Glomerular endothelial cell (primary cell): ENCODE measurements at regions not wholly inside any gene's neighbourhood (a gene's known extent, or its start where the extent isn't known, plus 50 kb on each side); places are given as distances from the start of the nearest gene placed in this dataset.
A peak's percentile ranks its signal among the peaks of the same experiment; 100 is the strongest.

Source experiments
- DNase-seq: peaks from one replicate; pipeline ENCODE4 v3.0.0-alpha.2; 2011; ENCODE audit warnings: low read depth, low spot score; ENCODE audit errors: extremely low read depth

GRCh38 chr4:100742045-100742444 lies 224.2 kb upstream of the EMCN start:
- peak; percentile 48 for DNase-seq

GRCh38 chr4:100739426-100739825 lies 221.6 kb upstream of the EMCN start:
- no peak for DNase-seq

DNA sequence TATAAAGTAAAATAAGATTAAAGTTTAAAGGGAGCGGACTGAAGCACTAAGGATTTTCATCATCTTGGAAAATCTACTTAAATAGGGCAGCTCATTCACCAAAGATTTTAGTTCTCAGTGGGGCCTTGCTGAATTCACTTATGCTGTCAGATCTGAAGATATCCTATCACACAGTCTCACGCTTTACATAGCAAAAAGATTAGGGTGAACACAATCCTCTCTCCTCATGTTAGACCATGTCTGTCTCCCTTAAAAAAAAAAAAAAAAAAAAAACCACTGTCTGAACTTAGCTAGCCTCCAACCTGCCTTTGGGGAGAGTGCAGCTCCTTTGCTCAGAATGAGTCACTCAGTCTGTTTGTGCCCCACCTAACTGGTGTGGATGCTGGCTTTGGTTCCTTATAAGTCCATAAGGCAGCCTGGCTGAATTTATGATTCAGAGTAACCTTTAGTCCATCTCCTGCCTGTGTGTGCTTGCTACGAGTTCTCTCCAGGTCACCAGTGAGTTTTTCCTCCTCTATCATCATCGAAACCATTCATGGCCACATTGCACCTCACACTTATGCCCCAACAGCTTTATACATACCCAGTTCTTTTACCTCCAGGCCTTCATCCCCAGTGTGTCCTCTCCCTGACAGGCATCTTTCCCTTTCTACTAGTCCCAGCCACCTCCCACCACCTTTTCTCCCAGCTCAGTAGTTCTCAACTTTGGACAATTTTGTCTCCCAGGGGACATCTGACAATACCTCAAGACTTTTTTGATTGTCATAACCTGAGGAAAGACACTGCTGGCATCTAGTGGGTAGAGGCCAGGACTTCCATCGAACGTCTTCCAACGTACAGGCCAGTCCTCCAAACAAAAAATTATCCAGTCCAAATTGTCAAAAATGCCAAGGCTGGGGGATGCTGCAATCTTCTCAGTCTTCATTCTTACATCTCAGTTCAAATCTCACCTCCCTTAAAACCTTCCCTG lies 220.7 kb upstream of the EMCN start:
- peak; percentile 66 for DNase-seq

DNA sequence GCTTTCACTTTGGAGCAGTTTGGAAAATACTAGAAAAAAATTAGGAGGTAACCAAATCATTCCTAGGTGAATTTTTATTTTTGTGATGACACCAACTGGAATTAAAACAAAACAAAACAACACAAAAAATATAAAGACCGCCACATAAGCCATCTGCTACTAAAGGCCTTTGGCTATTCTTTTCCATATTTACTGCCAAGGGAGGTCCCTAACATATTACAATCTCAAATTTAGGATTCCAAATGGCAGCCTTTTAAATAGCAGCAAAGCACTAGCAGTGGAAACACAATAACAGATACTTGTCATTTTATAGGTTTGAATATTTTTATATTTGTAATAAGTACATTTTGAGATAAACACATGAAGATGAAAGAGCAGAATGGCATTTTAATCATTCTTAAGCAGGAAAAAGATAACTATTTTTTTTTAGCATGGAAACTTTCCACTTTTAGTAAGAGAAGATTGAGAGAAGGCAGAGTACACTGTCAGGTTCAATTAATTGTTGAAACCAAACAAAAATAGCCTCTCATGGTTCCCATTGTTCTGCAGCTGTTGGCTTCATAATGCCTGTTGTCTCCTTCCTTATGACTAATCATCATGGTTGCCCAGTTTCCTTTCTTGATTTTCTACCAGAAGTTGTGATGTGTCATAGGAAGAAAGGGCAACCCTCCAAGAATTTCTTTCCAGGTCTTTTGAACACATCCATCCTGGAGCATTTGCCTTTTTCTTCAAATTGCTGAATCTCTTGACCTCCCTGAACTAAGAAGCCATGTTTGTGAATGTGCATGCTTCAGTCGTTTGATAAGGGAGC lies 219.0 kb upstream of the EMCN start:
- DNase-seq: peak; percentile 99

DNA sequence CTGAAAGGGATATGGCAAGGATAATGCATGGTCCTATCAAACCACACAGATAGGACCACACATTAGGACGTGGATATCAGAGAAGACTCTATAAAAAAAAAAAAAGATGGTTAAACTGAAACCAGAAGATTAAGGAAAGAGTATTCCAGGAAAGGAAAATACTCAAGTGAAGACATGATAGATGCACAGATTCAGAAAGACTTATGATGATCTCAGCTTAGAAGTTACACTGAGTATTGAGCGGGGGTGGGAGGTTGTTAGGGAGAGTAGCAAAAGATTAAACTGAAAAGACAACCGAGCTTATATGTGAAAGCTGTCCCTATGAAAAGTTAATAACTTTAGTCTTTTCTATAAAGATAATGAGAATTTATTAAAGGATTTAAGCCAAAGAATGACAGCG lies 211.0 kb upstream of the EMCN start:
- no peak for DNase-seq

- DNase-seq: no peak
Measured at GRCh38 chr4:100722866-100723459, 205.1 kb upstream of the EMCN start.

DNA sequence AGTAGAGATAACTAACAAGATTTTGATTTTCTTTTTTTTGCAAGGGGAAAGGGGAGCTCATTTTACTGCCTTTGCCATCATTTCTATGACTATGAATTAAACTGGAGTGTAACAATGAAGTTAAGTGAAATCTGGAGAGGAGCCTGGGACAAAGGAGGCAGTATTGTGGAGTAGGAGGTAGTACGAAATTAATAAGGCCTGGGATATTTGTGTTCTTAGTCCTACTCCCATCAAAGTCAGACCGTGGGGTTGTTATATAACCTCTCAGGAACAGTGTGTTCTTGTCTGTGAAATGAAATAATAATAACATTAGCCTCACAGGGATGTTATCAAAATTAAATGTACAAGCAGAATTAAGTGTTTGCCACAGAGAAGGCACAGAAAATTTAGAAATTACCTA lies 204.3 kb upstream of the EMCN start:
- DNase-seq: no peak

- no peak for DNase-seq
Measured at GRCh38 chr4:100721490-100721889, 203.7 kb upstream of the EMCN start.

DNA sequence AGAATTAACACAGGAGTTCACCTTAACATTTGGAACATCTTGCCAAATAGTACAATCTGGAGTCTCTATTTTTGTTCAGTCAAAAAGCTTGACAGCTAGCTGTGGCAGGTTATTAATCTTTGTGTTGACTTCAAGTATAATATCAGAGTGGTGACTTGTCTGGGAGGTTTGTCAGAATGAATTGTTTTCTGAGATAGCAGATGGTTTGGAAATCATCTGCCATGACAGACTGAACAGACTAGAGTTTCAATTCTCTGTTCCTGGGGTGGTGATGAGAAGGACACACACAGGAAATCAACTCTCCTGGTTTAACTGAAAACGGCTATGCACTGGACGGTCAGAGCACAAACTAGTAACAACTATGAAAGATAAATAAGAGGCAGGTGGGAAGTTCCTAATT lies 203.3 kb upstream of the EMCN start:
- no peak for DNase-seq

DNA sequence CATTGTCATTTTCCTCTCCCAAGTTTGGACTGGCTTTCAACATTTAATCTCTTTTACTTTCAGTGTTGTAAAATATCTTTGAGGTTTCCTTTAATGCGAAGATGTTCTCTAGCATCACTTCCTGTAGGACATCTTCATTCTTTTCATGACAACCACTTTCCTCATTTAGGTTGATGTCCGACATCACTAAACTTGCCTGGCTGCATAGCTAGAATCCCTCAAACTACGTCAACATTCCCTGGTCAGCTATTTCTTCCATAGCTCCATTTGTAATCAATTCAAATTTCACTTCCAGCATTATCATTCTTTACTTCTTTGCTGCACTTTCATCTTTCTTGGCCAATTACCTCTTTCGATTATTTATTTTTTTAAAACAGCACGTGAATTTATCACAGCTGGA lies 198.6 kb upstream of the EMCN start:
- no peak for DNase-seq

DNA sequence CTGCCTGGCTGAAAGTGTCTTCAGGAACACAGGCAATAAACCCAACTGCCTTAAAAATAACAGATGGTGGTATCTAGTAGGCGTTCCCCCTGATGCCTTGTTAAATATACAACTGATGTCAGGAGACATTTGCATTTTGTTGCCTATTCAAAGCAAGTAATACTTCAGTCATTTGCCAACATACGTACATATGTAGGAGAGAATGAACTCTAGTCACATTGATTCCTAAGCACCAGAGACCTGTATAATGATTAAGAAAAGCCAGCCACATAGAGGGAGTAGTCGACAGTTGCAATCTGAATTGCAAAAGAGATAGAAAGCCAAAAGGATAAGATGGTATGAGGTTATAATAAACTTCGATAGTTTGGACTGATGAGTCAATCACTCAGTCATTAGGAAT lies 191.0 kb upstream of the EMCN start:
- no peak for DNase-seq

GRCh38 chr4:100707786-100708185 lies 190.0 kb upstream of the EMCN start:
- DNase-seq: no peak

GRCh38 chr4:100696531-100696930 lies 178.7 kb upstream of the EMCN start:
- no peak for DNase-seq

DNA sequence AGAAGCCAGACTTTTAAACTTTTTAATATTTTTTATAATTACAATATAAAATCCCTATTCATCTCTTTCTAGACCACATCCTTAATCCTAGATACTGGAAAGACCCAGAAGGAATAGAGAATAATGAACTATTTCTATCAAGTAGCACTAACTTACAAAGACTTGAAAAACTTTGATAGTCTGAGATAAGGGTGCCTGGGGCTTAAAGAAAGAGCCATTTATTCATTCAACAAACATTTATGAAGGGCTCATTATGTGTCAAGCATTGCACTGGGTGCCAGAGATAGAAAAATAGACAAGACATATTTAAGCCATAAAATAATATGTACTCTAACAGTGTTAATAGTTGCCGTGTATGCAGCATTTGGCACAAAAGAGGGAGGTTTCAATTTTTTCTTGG lies 178.0 kb upstream of the EMCN start:
- DNase-seq: no peak

GRCh38 chr4:100695039-100695654 lies 177.3 kb upstream of the EMCN start:
- peak; percentile 23 for DNase-seq

DNA sequence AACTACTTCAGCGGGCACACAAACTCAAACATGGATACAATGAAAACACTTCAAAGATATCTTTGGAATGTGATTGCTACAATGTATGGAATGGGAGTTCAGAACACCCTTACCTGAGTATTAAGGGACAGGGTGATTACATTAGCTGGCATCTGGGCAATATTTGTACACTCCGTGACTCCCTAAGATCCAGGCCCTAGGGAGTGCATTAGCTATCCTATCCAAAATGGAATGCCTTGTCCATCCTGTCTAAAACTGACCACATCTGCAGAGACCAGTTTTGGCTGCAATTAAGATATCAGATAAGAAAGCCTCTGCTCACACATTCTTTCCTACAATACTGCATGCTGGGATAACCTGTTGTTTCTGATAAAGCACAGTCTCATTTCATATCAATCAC lies 176.6 kb upstream of the EMCN start:
- peak; percentile 14 for DNase-seq

- no peak for DNase-seq
Measured at GRCh38 chr4:100690812-100691211, 173.0 kb upstream of the EMCN start.

GRCh38 chr4:100688368-100688767 lies 170.5 kb upstream of the EMCN start:
- no peak for DNase-seq

DNA sequence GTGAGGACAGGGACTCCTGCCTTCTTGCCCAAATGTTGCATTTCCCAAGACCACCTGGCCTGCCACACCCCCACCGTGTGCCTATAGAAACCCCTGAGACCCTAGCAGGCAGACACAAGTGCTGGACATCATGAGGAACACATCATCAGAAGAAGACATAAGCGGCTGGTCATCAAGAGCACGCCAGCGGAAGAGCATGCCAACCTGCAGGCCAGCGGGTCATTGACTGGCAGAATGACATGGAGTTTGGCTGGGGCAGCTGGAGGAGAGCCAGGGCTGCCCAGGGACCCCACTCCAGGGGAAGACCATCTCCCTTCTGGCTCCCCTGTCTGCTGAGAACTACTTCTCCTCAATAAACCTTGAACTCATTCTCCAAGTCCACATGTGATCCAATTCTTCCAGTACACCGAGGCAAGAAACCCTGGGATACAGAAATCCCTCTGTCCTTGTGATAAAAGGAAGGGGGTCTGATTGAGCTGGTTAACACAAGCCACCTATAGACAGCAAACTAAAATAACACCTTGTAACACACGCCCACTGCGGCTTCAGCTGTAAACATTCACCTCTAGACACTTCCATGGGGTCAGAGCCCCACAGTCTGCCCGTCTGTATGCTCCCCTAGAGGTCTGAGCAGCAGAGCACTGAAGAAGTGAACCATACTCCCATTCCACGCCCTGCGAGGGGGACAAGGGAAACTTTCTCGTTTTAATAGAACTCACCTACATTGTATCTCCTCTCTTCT lies 164.8 kb upstream of the EMCN start:
- no peak for DNase-seq

DNA sequence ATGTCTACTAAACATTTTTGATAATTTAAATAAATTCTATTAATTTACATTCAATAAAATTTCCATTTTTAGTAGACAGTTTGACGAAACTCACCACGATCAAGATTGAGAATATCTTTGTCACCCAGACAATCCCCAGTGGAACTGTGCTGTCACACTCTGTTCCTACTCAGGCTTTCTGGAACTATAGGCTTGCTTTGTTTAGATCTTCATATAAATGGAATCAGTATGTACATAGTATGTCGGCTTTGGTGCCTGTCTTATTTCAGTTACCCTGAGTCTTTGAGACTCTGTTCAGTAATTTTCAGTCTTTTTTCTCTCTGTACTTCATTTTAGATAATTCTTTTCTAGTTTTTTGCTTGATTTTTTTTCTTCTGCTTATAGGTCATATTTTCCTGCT lies 163.5 kb upstream of the EMCN start:
- DNase-seq: no peak
